ENCODE measurements at regions not wholly inside any gene's neighbourhood (a gene's known extent, or its start where the extent isn't known, plus 50 kb on each side); places are given as distances from the start of the nearest gene placed in this dataset.

GRCh38 chr2:43025709-43026295 lies 200.6 kb downstream of the ZFP36L2 start:
- Histone ChIP-seq H3K27me3 (ENCODE audit: control insufficient read depth in 3 of 3, insufficient read depth in 3 of 3, low read depth in 1 of 3, low read length in 3 of 3) (no peaks in the 10 kb centered on the region), H3K36me3 (replicated peaks in 1 of 2; ENCODE audit: control insufficient read depth in 2 of 2, insufficient read depth in 2 of 2, low read length in 2 of 2) (no peaks in the 10 kb centered on the region), H2BK12ac (ENCODE audit: low read length) (peak overlapping the region; percentile 91), H4K91ac (ENCODE audit: low read depth, low read length, poor library complexity) (peak overlapping the region; percentile 80), H4K8ac (ENCODE audit: low read depth, low read length) (no peak overlapping the region), H2BK15ac (ENCODE audit: low read length) (peak overlapping the region; percentile 86), H3K4me2 (ENCODE audit: insufficient read depth, low read length, poor library complexity, severe bottlenecking) (no peak overlapping the region), H2BK5ac (ENCODE audit: low read length) (peak overlapping the region; percentile 49), H3K27ac (replicated peaks; ENCODE audit: low read length) (no peak overlapping the region), H3K4ac (ENCODE audit: low read length) (no peak overlapping the region), H3K4me1 (ENCODE audit: control insufficient read depth in 2 of 2, insufficient read depth in 1 of 2, low read depth in 1 of 2, low read length in 2 of 2) (peaks cover 6 to 7% of the 10 kb centered on the region in 2 donors), H3K18ac (ENCODE audit: low read length) (peak overlapping the region; percentile 91), H2BK120ac (ENCODE audit: low read depth, low read length) (peak overlapping the region; percentile 62), H3K79me1 (ENCODE audit: low read depth, low read length) (peaks cover 2% of the 10 kb centered on the region), H2AFZ (ENCODE audit: low read length) (no peak overlapping the region), H3K23ac (ENCODE audit: low read depth, low read length, poor library complexity) (peak overlapping the region; percentile 56), H3K4me3 (ENCODE audit: low read length in 2 of 2) (no peak overlapping the region), H3K9me3 (replicated peaks in 1 of 2; ENCODE audit: control insufficient read depth in 2 of 2, insufficient read depth in 1 of 2, low read depth in 1 of 2, low read length in 2 of 2) (peaks cover 6 to 10% of the 10 kb centered on the region in 2 donors), H3K9ac (ENCODE audit: low read depth, low read length, poor library complexity) (no peak overlapping the region), H2AK5ac (ENCODE audit: low read depth, low read length) (peak overlapping the region; percentile 91), H3K14ac (ENCODE audit: low read length) (peak overlapping the region; percentile 58)
- WGBS, 2 donors (ENCODE audit: extremely low coverage in 2 of 2, insufficient read length in 2 of 2, insufficient replicate concordance in 1 of 2): no CpG with 5 or more reads among the region's 5 CpGs
- no peak for DNase-seq (ENCODE audit: low spot score)

GRCh38 chr2:43024515-43025011 lies 201.8 kb downstream of the ZFP36L2 start:
- DNase-seq (ENCODE audit: low spot score): peak; percentile 50
- H2AK5ac ChIP-seq (ENCODE audit: low read depth, low read length): no peak overlapping the region
- no peak overlapping the region for H3K4me2 ChIP-seq (ENCODE audit: insufficient read depth, low read length, poor library complexity, severe bottlenecking)
- no peak overlapping the region for H4K91ac ChIP-seq (ENCODE audit: low read depth, low read length, poor library complexity)
- H4K8ac ChIP-seq (ENCODE audit: low read depth, low read length): no peak overlapping the region
- WGBS, 2 donors (ENCODE audit: extremely low coverage in 2 of 2, insufficient read length in 2 of 2, insufficient replicate concordance in 1 of 2): no CpG with 5 or more reads among the region's 9 CpGs
- no peak overlapping the region for H2BK5ac ChIP-seq (ENCODE audit: low read length)
- H2BK15ac ChIP-seq (ENCODE audit: low read length): no peak overlapping the region
- no peaks in the 10 kb centered on the region for H3K27me3 ChIP-seq (ENCODE audit: control insufficient read depth in 3 of 3, insufficient read depth in 3 of 3, low read depth in 1 of 3, low read length in 3 of 3)
- H3K4ac ChIP-seq (ENCODE audit: low read length): no peak overlapping the region
- peak overlapping the region; percentile 62 for H2AFZ ChIP-seq (ENCODE audit: low read length)
- H3K14ac ChIP-seq (ENCODE audit: low read length): no peak overlapping the region
- no peak overlapping the region for H3K9ac ChIP-seq (ENCODE audit: low read depth, low read length, poor library complexity)
- peak overlapping the region; percentile 8 for H3K23ac ChIP-seq (ENCODE audit: low read depth, low read length, poor library complexity)
- H2BK120ac ChIP-seq (ENCODE audit: low read depth, low read length): no peak overlapping the region
- H3K18ac ChIP-seq (ENCODE audit: low read length): peak overlapping the region; percentile 84
- H3K79me1 ChIP-seq (ENCODE audit: low read depth, low read length): peaks cover 2% of the 10 kb centered on the region
- H3K4me1 ChIP-seq (ENCODE audit: control insufficient read depth in 2 of 2, insufficient read depth in 1 of 2, low read depth in 1 of 2, low read length in 2 of 2): peaks cover 6 to 7% of the 10 kb centered on the region in 2 donors
- H3K36me3 ChIP-seq (replicated peaks in 1 of 2; ENCODE audit: control insufficient read depth in 2 of 2, insufficient read depth in 2 of 2, low read length in 2 of 2): no peaks in the 10 kb centered on the region
- H3K4me3 ChIP-seq (ENCODE audit: low read length in 2 of 2): no peak overlapping the region
- no peak overlapping the region for H3K27ac ChIP-seq (replicated peaks; ENCODE audit: low read length)
- H2BK12ac ChIP-seq (ENCODE audit: low read length): peak overlapping the region; percentile 82
- H3K9me3 ChIP-seq (replicated peaks in 1 of 2; ENCODE audit: control insufficient read depth in 2 of 2, insufficient read depth in 1 of 2, low read depth in 1 of 2, low read length in 2 of 2): peaks cover 9 to 15% of the 10 kb centered on the region in 2 donors

- Histone ChIP-seq H2BK15ac (ENCODE audit: low read length) (no peak overlapping the region), H3K4me2 (ENCODE audit: insufficient read depth, low read length, poor library complexity, severe bottlenecking) (no peak overlapping the region), H3K27ac (replicated peaks; ENCODE audit: low read length) (no peak overlapping the region), H2BK12ac (ENCODE audit: low read length) (no peak overlapping the region), H3K27me3 (ENCODE audit: control insufficient read depth in 3 of 3, insufficient read depth in 3 of 3, low read depth in 1 of 3, low read length in 3 of 3) (no peaks in the 10 kb centered on the region), H3K4ac (ENCODE audit: low read length) (no peak overlapping the region), H3K9ac (ENCODE audit: low read depth, low read length, poor library complexity) (no peak overlapping the region), H2BK120ac (ENCODE audit: low read depth, low read length) (no peak overlapping the region), H3K79me1 (ENCODE audit: low read depth, low read length) (peaks cover 2% of the 10 kb centered on the region), H2AFZ (ENCODE audit: low read length) (peak overlapping the region; percentile 62), H3K9me3 (replicated peaks in 1 of 2; ENCODE audit: control insufficient read depth in 2 of 2, insufficient read depth in 1 of 2, low read depth in 1 of 2, low read length in 2 of 2) (peaks cover 9 to 15% of the 10 kb centered on the region in 2 donors), H3K18ac (ENCODE audit: low read length) (peak overlapping the region; percentile 84), H3K4me1 (ENCODE audit: control insufficient read depth in 2 of 2, insufficient read depth in 1 of 2, low read depth in 1 of 2, low read length in 2 of 2) (peaks cover 6 to 9% of the 10 kb centered on the region in 2 donors), H2BK5ac (ENCODE audit: low read length) (no peak overlapping the region), H4K8ac (ENCODE audit: low read depth, low read length) (no peak overlapping the region), H2AK5ac (ENCODE audit: low read depth, low read length) (no peak overlapping the region), H3K23ac (ENCODE audit: low read depth, low read length, poor library complexity) (no peak overlapping the region), H3K14ac (ENCODE audit: low read length) (no peak overlapping the region), H3K36me3 (replicated peaks in 1 of 2; ENCODE audit: control insufficient read depth in 2 of 2, insufficient read depth in 2 of 2, low read length in 2 of 2) (no peaks in the 10 kb centered on the region), H4K91ac (ENCODE audit: low read depth, low read length, poor library complexity) (no peak overlapping the region), H3K4me3 (ENCODE audit: low read length in 2 of 2) (no peak overlapping the region)
- DNase-seq (ENCODE audit: low spot score): no peak
- no CpG with 5 or more reads among the region's 6 CpGs for WGBS, 2 donors (ENCODE audit: extremely low coverage in 2 of 2, insufficient read length in 2 of 2, insufficient replicate concordance in 1 of 2)
Measured at GRCh38 chr2:43023791-43024514, 202.5 kb downstream of the ZFP36L2 start.

- no peak overlapping the region for H3K18ac ChIP-seq (ENCODE audit: low read length)
- H2AK5ac ChIP-seq (ENCODE audit: low read depth, low read length): no peak overlapping the region
- H3K4ac ChIP-seq (ENCODE audit: low read length): no peak overlapping the region
- no peak overlapping the region for H3K27ac ChIP-seq (replicated peaks; ENCODE audit: low read length)
- no peak overlapping the region for H2BK5ac ChIP-seq (ENCODE audit: low read length)
- no peak overlapping the region for H2BK12ac ChIP-seq (ENCODE audit: low read length)
- peaks cover 15 to 17% of the 10 kb centered on the region in 2 donors for H3K4me1 ChIP-seq (ENCODE audit: control insufficient read depth in 2 of 2, insufficient read depth in 1 of 2, low read depth in 1 of 2, low read length in 2 of 2)
- peaks cover 2% of the 10 kb centered on the region for H3K79me1 ChIP-seq (ENCODE audit: low read depth, low read length)
- no peak overlapping the region for H3K14ac ChIP-seq (ENCODE audit: low read length)
- no peak overlapping the region for H4K8ac ChIP-seq (ENCODE audit: low read depth, low read length)
- H2BK15ac ChIP-seq (ENCODE audit: low read length): no peak overlapping the region
- no peaks in the 10 kb centered on the region for H3K36me3 ChIP-seq (replicated peaks in 1 of 2; ENCODE audit: control insufficient read depth in 2 of 2, insufficient read depth in 2 of 2, low read length in 2 of 2)
- H3K4me3 ChIP-seq (ENCODE audit: low read length in 2 of 2): no peak overlapping the region
- H3K4me2 ChIP-seq (ENCODE audit: insufficient read depth, low read length, poor library complexity, severe bottlenecking): no peak overlapping the region
- no peak overlapping the region for H2AFZ ChIP-seq (ENCODE audit: low read length)
- no CpG with 5 or more reads among the region's 5 CpGs for WGBS, 2 donors (ENCODE audit: extremely low coverage in 2 of 2, insufficient read length in 2 of 2, insufficient replicate concordance in 1 of 2)
- no peak overlapping the region for H2BK120ac ChIP-seq (ENCODE audit: low read depth, low read length)
- no peak overlapping the region for H4K91ac ChIP-seq (ENCODE audit: low read depth, low read length, poor library complexity)
- H3K9ac ChIP-seq (ENCODE audit: low read depth, low read length, poor library complexity): no peak overlapping the region
- H3K23ac ChIP-seq (ENCODE audit: low read depth, low read length, poor library complexity): no peak overlapping the region
- peaks cover 9 to 15% of the 10 kb centered on the region in 2 donors for H3K9me3 ChIP-seq (replicated peaks in 1 of 2; ENCODE audit: control insufficient read depth in 2 of 2, insufficient read depth in 1 of 2, low read depth in 1 of 2, low read length in 2 of 2)
- H3K27me3 ChIP-seq (ENCODE audit: control insufficient read depth in 3 of 3, insufficient read depth in 3 of 3, low read depth in 1 of 3, low read length in 3 of 3): no peaks in the 10 kb centered on the region
- DNase-seq (ENCODE audit: low spot score): no peak
Measured at GRCh38 chr2:43022896-43023295, 203.5 kb downstream of the ZFP36L2 start.

All from neuronal stem cell (in vitro differentiated cells).